ENCODE measurements at regions not wholly inside any gene's neighbourhood (a gene's known extent, or its start where the extent isn't known, plus 50 kb on each side); places are given as distances from the start of the nearest gene placed in this dataset.

DNA sequence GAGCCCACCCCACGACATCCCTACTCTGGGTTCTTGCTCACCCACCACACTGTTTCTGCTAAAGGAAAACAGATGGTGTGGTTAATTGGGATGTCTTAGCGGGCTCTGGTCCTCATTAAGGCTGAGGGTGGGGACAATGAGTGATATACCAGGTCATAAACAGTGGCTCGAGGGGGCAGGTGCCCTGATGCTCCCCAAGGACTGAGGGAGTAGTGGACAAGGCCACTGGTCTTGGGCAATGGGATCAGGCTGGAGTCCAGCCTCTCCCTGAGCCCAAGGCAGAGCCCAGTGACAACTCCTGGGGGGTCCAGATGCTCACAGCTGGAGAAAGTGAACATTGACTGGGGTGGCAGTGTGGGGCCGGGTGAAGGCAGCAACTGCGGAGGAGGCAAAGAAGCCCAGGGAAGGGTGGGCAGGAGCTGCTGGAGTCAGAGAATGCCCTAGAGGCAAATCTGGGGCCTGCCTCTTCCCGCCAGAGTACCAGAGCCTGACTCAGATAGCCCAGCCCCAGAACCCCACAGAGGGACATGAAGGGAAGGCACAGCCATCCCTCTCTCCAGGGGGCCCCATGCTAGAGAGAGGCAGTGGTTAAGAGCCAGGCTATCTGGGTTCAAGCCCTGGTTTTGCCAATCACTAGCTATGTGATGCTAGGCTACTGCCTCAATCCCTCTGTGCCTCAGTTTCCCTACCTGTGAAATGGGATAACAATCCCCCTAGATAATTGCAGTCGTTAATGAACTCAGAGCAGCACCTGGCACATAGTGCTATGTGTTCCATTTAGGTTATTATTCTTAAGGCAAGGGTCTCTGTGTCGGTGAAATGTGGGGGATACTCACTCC is 72.3 kb downstream of the MRPL14 start:
- TF ChIP-seq, protein P1, sequence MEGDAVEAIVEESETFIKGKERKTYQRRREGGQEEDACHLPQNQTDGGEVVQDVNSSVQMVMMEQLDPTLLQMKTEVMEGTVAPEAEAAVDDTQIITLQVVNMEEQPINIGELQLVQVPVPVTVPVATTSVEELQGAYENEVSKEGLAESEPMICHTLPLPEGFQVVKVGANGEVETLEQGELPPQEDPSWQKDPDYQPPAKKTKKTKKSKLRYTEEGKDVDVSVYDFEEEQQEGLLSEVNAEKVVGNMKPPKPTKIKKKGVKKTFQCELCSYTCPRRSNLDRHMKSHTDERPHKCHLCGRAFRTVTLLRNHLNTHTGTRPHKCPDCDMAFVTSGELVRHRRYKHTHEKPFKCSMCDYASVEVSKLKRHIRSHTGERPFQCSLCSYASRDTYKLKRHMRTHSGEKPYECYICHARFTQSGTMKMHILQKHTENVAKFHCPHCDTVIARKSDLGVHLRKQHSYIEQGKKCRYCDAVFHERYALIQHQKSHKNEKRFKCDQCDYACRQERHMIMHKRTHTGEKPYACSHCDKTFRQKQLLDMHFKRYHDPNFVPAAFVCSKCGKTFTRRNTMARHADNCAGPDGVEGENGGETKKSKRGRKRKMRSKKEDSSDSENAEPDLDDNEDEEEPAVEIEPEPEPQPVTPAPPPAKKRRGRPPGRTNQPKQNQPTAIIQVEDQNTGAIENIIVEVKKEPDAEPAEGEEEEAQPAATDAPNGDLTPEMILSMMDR (conservative IDR thresholded peaks at IDR 0.05; ENCODE audit: low read length) = no peak
- no peak for TF ChIP-seq EZH2phosphoT487 (IDR thresholded peaks at IDR 0.05; ENCODE audit: borderline replicate concordance)
